HepG2 (cell line): ENCODE measurements at regions not wholly inside any gene's neighbourhood (a gene's known extent, or its start where the extent isn't known, plus 50 kb on each side); places are given as distances from the start of the nearest gene placed in this dataset.

Source experiments
- ATAC-seq: fragments of 200-7000 bp; cut with Tn5 transposase; 3 replicates; pipeline ENCODE4 v1.9.1; 2020; ENCODE audit warnings: mild to moderate bottlenecking, moderate library complexity
- BruUV-seq: library from RNA; stranded (reverse); fragments of 400-500 nt; replicated peaks from 2 replicates; lab custom pipeline; 2021; lab: Mats Ljungman, UMichigan
- CTCF ChIA-PET: fragments of 300-600 bp; formaldehyde crosslinking; extraction: SDS; loops from one replicate; lab custom pipeline; 2021; ENCODE audit warnings: low total read pairs, inconsistent platforms, low intra/inter-chr PET ratio; lab: Yijun Ruan, JAX
- POLR2A ChIA-PET: fragments of 350-600 bp; sonication (Branson Sonifier 250); formaldehyde crosslinking; loops from one replicate; lab custom pipeline; 2020; ENCODE audit warnings: antibody characterized with exemption, inconsistent platforms; lab: Yijun Ruan, JAX
- DNase-seq: peaks from one replicate; pipeline ENCODE4 v3.0.0-alpha.2; 2015; ENCODE audit warnings: low spot score
- FAIRE-seq: peaks from 3 replicates; lab custom pipeline; 2011; peaks lifted over from hg19 to GRCh38; lab: Jason Lieb, UNC
- H2AFZ ChIP-seq: one replicate; pipeline ENCODE4 v1.6.1; 2011; ENCODE audit warnings: low read length, inconsistent platforms
- H3K27ac ChIP-seq: fragments of 300-600 bp; 3 replicates; pipeline ENCODE4 v1.8.0; 2011; ENCODE audit warnings: mixed run types, mild to moderate bottlenecking, mixed read lengths, low read length, inconsistent platforms; ENCODE audit not compliant: insufficient read depth; ENCODE audit errors: extremely low read length
- H3K27me3 ChIP-seq, 2 experiments: fragments of 200-600 bp in 1 of 2; 2 replicates in 1 of 2; 3 replicates in 1 of 2; pipeline versions ENCODE4 v1.6.0 to v1.8.0; 2011; ENCODE audit warnings: low read length in 2 of 2, mild to moderate bottlenecking in 2 of 2, moderate library complexity in 2 of 2, inconsistent platforms in 1 of 2; ENCODE audit not compliant: insufficient read depth in 2 of 2, control insufficient read depth in 1 of 2
- H3K36me3 ChIP-seq, 2 experiments: fragments of 200-600 bp in 1 of 2; replicated peaks in 1 of 2; 2 replicates in 1 of 2; 3 replicates in 1 of 2; pipeline versions ENCODE4 v1.5.1 to v1.8.0; 2011; ENCODE audit warnings: low read length in 2 of 2, inconsistent platforms in 1 of 2; ENCODE audit not compliant: insufficient read depth in 2 of 2, control insufficient read depth in 1 of 2
- H3K4me1 ChIP-seq: 2 replicates; pipeline ENCODE4 v1.5.1; 2012; ENCODE audit warnings: low read length, inconsistent platforms; ENCODE audit not compliant: insufficient read depth
- H3K4me2 ChIP-seq: 2 replicates; pipeline ENCODE4 v1.6.0; 2011; ENCODE audit warnings: low read depth, low read length, inconsistent platforms
- H3K4me3 ChIP-seq, 3 experiments: fragments of 200-600 bp in 1 of 3; sonication (generic), shearing (Covaris generic) in 1 of 3; replicated peaks in 1 of 3; 2 replicates each; pipeline ENCODE4 v1.5.1; 2011 to 2016; ENCODE audit warnings: low read length in 3 of 3, inconsistent platforms in 2 of 3, low read depth in 2 of 3, mild to moderate bottlenecking in 2 of 3, control low read depth in 1 of 3, mixed read lengths in 1 of 3; ENCODE audit not compliant: insufficient read depth in 1 of 3
- H3K79me2 ChIP-seq: one replicate; pipeline ENCODE4 v1.6.1; 2011; ENCODE audit warnings: low read length, inconsistent platforms; ENCODE audit not compliant: insufficient read depth
- H3K9ac ChIP-seq: 2 replicates; pipeline ENCODE4 v1.6.0; 2011; ENCODE audit warnings: mild to moderate bottlenecking, low read depth, low read length, inconsistent platforms; ENCODE audit not compliant: insufficient read depth
- H3K9me3 ChIP-seq: 2 replicates; pipeline ENCODE4 v1.5.1; 2012; ENCODE audit warnings: mild to moderate bottlenecking, low read length
- H4K20me1 ChIP-seq: 2 replicates; pipeline ENCODE4 v1.6.0; 2011; ENCODE audit warnings: inconsistent platforms, mild to moderate bottlenecking, low read length, moderate library complexity; ENCODE audit not compliant: insufficient read depth
- FIP1L1 ChIP-seq: fragments of 200-400 bp; formaldehyde crosslinking; IDR thresholded peaks from 2 replicates; pipeline ENCODE4 v1.6.1; 2018; ENCODE audit warnings: low read depth, mild to moderate bottlenecking, low read length, moderate library complexity, borderline replicate concordance; ENCODE audit not compliant: insufficient read depth
- JUN ChIP-seq: sonication (generic); formaldehyde crosslinking; IDR thresholded peaks from 2 replicates; pipeline ENCODE4 v1.4.0; 2020; ENCODE audit warnings: mild to moderate bottlenecking, missing genetic modification reagents
- NFE2L1 ChIP-seq: sonication (generic); formaldehyde crosslinking; IDR thresholded peaks from 2 replicates; pipeline ENCODE4 v1.4.0; 2020; ENCODE audit warnings: missing genetic modification reagents, mild to moderate bottlenecking, borderline replicate concordance
- PITX1 ChIP-seq: sonication (generic); formaldehyde crosslinking; IDR thresholded peaks from 2 replicates; pipeline ENCODE4 v1.5.1; 2020; ENCODE audit warnings: mild to moderate bottlenecking, missing genetic modification reagents
- POGZ ChIP-seq: sonication (generic); formaldehyde crosslinking; IDR thresholded peaks from 2 replicates; pipeline ENCODE4 v1.4.0; 2020; ENCODE audit warnings: mild to moderate bottlenecking, missing genetic modification reagents
- TCF12 ChIP-seq, 2 experiments: fragments of 450-650 bp in 1 of 2; sonication (generic) in 1 of 2; formaldehyde crosslinking in 1 of 2; IDR thresholded peaks; 2 replicates each; pipeline versions ENCODE4 v1.6.1 to v1.8.0; 2017 to 2022; ENCODE audit warnings: antibody characterized with exemption in 1 of 2, mild to moderate bottlenecking in 1 of 2, missing genetic modification reagents in 1 of 2, moderate library complexity in 1 of 2
- ZNF160 ChIP-seq: sonication (generic); formaldehyde crosslinking; IDR thresholded peaks from 2 replicates; pipeline ENCODE4 v1.8.0; 2022; ENCODE audit warnings: mild to moderate bottlenecking, inconsistent platforms, missing genetic modification reagents
- ZNF550 ChIP-seq: sonication (generic); formaldehyde crosslinking; IDR thresholded peaks from 2 replicates; pipeline ENCODE4 v1.4.0; 2020; ENCODE audit warnings: mild to moderate bottlenecking, missing genetic modification reagents, borderline replicate concordance
- ZNF83 ChIP-seq: sonication (generic); formaldehyde crosslinking; IDR thresholded peaks from 2 replicates; pipeline ENCODE4 v1.4.0; 2020; ENCODE audit warnings: missing genetic modification reagents, mild to moderate bottlenecking, borderline replicate concordance
- WGBS: methylation state at CpG from one replicate; pipeline ENCODE4 v1.1.6; 2017; ENCODE audit warnings: low lambda C conversion rate; 5-methylcytosine and 5-hydroxymethylcytosine counted together
- in situ Hi-C: cut with HindIII; loops from 2 replicates; pipeline ENCODE4 v1.10.0; 2017; ENCODE audit warnings: low pct_unique_long_range_greater_than_20kb; ENCODE audit not compliant: extremely low pct_ligation_motif_present
- intact Hi-C: fragments of 100-400 bp; cut with micrococcal nuclease; formaldehyde crosslinking; loops from one replicate; pipeline ENCODE4 v1.10.0; 2022; ENCODE audit not compliant: unreplicated experiment

DNA sequence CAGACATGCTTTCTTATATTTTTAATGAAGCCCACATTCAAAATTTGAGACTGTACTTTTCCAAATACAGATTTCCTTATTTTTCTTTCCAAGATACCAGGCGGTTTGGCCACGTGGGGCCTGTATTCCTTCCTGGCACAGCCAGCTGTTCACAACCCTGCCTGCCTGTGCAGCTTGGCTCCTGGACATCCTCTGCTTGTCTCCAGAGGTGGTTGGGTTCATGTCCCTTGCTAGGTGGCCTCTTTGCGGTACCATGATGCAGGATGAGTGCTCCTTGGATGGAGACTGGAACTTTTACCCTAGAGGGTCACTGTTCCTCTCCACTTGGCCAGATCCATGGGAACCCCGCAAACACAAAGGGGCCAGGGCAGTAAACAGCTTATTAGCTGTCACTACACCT lies 297.5 kb upstream of the MSX2 start (continued):
- TF ChIP-seq FIP1L1 (no peak), ZNF160 (no peak), JUN (CRISPR knock-in tag) (no peak)

DNA sequence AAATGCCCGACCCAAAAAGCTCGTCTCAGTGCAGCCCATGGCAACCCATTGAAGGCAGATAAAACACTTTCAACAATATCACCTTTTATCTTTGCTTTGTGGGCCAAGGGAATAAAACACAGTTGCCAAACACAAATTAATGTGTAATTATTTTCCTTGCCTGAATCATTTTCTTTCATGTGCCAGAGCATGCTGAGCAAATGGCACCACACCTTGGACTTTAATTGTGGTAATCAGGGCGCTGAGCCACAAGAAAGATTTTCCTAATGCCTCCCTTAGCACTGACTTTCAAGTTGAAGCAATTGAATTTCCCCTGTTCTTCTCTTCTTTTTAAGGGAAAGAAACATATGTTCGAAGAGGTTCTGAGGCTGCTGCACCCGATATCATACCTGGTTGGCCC lies 297.1 kb upstream of the MSX2 start:
- H2AFZ ChIP-seq, result no peak overlapping the region
- no peak overlapping the region for H3K4me2 ChIP-seq
- no peaks in the 10 kb centered on the region for H3K9me3 ChIP-seq
- no peaks in the 10 kb centered on the region for H3K4me1 ChIP-seq
- ChIA-PET POLR2A (no interaction called here), CTCF (no interaction called here)
- FAIRE-seq (no peak), ATAC-seq (no peak), DNase-seq (no peak)
- no peak for TF ChIP-seq POGZ
- TF ChIP-seq ZNF550 (CRISPR knock-in tag), result no peak
- no peak for TF ChIP-seq TCF12 (IDR thresholded peaks at IDR 0.05)
- no peak for TF ChIP-seq TCF12 (CRISPR knock-in tag; IDR thresholded peaks at IDR 0.05)
- no peak for TF ChIP-seq PITX1
- TF ChIP-seq NFE2L1 (CRISPR knock-in tag), result no peak
- TF ChIP-seq ZNF83 (CRISPR knock-in tag), result no peak
- H3K79me2 ChIP-seq, result no peaks in the 10 kb centered on the region
- WGBS, result 32% methylated on average over 5 of the region's 5 CpGs
- no peak overlapping the region for H3K27ac ChIP-seq
- peaks cover 0 to 8% of the 10 kb centered on the region in 2 experiments; a peak in 1 of 5 replicates for H3K27me3 ChIP-seq
- no TSS peak for BruUV-seq
- H4K20me1 ChIP-seq, result no peaks in the 10 kb centered on the region
- intact Hi-C loops, result no loop called here
- no peak overlapping the region for H3K4me3 ChIP-seq
- in situ Hi-C loops, result no loop called here
- H3K9ac ChIP-seq, result no peak overlapping the region
- H3K36me3 ChIP-seq, result no peaks in the 10 kb centered on the region
